Ramos (cell line): ENCODE measurements at regions not wholly inside any gene's neighbourhood (a gene's known extent, or its start where the extent isn't known, plus 50 kb on each side); places are given as distances from the start of the nearest gene placed in this dataset.
"Not testable (repeated sequence)": the region's sequence is repeated elsewhere in the genome, so short reads cannot be mapped to it uniquely, and the experiment has no call there.

Source experiments
- in situ Hi-C: fragments of 300-500 bp; cut with MboI; formaldehyde crosslinking; loops from one replicate; pipeline ENCODE4 v1.14.3; 2022; ENCODE audit warnings: low sequenced_read_pairs; ENCODE audit not compliant: unreplicated experiment

GRCh38 chr3:194856296-194856695 is 170.6 kb downstream of the FAM43A start:
- in situ Hi-C loops: no loop called here

GRCh38 chr3:194857469-194858113 is 171.9 kb downstream of the FAM43A start:
- in situ Hi-C loops: no loop called here

- in situ Hi-C loops: no loop called here
These were observed 172.7 kb downstream of the FAM43A start for GRCh38 chr3:194858382-194858781.

- in situ Hi-C loops: no loop called here
These were observed 175.0 kb downstream of the FAM43A start for GRCh38 chr3:194860725-194861124.

GRCh38 chr3:194861375-194861774 is 175.7 kb downstream of the FAM43A start:
- in situ Hi-C loops: no loop called here

GRCh38 chr3:194865061-194865460 is 179.4 kb downstream of the FAM43A start:
- in situ Hi-C loops: no loop called here

GRCh38 chr3:194865615-194866014 is 179.9 kb downstream of the FAM43A start:
- in situ Hi-C loops: no loop called here

GRCh38 chr3:194866236-194866635 is 180.6 kb downstream of the FAM43A start:
- in situ Hi-C loops: no loop called here

- in situ Hi-C loops: no loop called here
These were observed 181.7 kb downstream of the FAM43A start for GRCh38 chr3:194867270-194867983.

- in situ Hi-C loops: no loop called here
These were observed 183.1 kb downstream of the FAM43A start for GRCh38 chr3:194868831-194869230.

GRCh38 chr3:194869482-194870169 is 183.9 kb downstream of the FAM43A start:
- in situ Hi-C loops: no loop called here

- in situ Hi-C loops: no loop called here
These were observed 184.9 kb downstream of the FAM43A start for GRCh38 chr3:194870394-194871110.

GRCh38 chr3:194871143-194871863 is 185.6 kb downstream of the FAM43A start:
- in situ Hi-C loops: no loop called here

GRCh38 chr3:194871864-194872668 is 186.4 kb downstream of the FAM43A start:
- in situ Hi-C loops: no loop called here

GRCh38 chr3:194872669-194872977 is 186.9 kb downstream of the FAM43A start:
- in situ Hi-C loops: no loop called here

- in situ Hi-C loops: not testable (repeated sequence)
These were observed 187.8 kb downstream of the FAM43A start for GRCh38 chr3:194873474-194873873.

- in situ Hi-C loops: no loop called here
These were observed 188.5 kb downstream of the FAM43A start for GRCh38 chr3:194874206-194874605.

- in situ Hi-C loops: no loop called here
These were observed 189.1 kb downstream of the FAM43A start for GRCh38 chr3:194874783-194875182.

GRCh38 chr3:194875581-194876402 is 190.1 kb downstream of the FAM43A start:
- in situ Hi-C loops: no loop called here
